ENCODE measurements at regions not wholly inside any gene's neighbourhood (a gene's known extent, or its start where the extent isn't known, plus 50 kb on each side); places are given as distances from the start of the nearest gene placed in this dataset.

DNA sequence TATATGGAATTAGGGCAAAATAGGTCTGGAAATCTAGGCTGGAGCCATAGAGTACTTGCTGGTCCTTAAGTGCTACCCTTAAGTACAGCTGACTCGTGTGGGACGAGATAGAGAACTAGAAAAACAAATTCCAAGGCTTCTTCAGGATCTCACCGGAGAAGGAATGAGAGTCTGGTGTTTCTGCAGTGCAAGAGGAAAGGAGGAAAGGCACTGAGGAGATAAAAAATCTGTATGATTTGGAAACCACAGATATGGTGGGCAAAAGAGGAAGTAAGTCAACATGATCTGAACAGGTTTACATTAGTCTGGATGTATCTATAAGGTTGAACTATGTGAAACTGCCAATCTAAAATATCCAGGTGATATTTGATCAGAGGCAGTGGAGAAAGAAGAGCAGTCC lies 134.4 kb upstream of the SOX5 start:
- TF ChIP-seq EZH2 (IDR thresholded peaks at IDR 0.05; ENCODE audit: insufficient read depth, poor library complexity, severe bottlenecking) (no peak), EZH2phosphoT487 (IDR thresholded peaks at IDR 0.05; ENCODE audit: insufficient read depth, low read depth) (no peak)
